SK-N-SH (cell line): ENCODE measurements at regions not wholly inside any gene's neighbourhood (a gene's known extent, or its start where the extent isn't known, plus 50 kb on each side); places are given as distances from the start of the nearest gene placed in this dataset.

Experiments
- CTCF ChIA-PET: fragments of 300-600, 350-600 bp; formaldehyde crosslinking; extraction: SDS; loops from one replicate; lab custom pipeline; 2021; lab: Yijun Ruan, JAX
- POLR2A ChIA-PET: fragments of 350-600 bp; sonication (Branson Sonifier 250); formaldehyde crosslinking; extraction: SDS; loops from one replicate; lab custom pipeline; 2020; ENCODE audit warnings: antibody characterized with exemption, inconsistent platforms; lab: Yijun Ruan, JAX
- DNase-seq: peaks from one replicate; pipeline ENCODE4 v3.0.0; 2012
- H2AFZ ChIP-seq: fragments of 200-600 bp; sonication (generic); 2 replicates; pipeline ENCODE4 v1.8.1; 2016; ENCODE audit warnings: antibody characterized with exemption, mild to moderate bottlenecking, low read depth
- H3F3A ChIP-seq: fragments of 200-600 bp; sonication (generic); replicated peaks from 2 replicates; pipeline ENCODE3; 2016; ENCODE audit warnings: antibody characterized with exemption, mild to moderate bottlenecking; ENCODE audit not compliant: insufficient read depth
- H3K27ac ChIP-seq, 2 experiments: fragments of 200-500 bp in 1 of 2; fragments of 200-600 bp in 1 of 2; sonication (Bioruptor generic) in 1 of 2; sonication (generic), shearing (Covaris generic) in 1 of 2; 2 replicates each; pipeline versions ENCODE4 v1.5.1 to v1.6.1; 2014 to 2016; ENCODE audit warnings: low read depth in 2 of 2, inconsistent platforms in 1 of 2, low read length in 1 of 2, mild to moderate bottlenecking in 1 of 2, mixed read lengths in 1 of 2
- H3K27me3 ChIP-seq: fragments of 200-600 bp; sonication (generic), shearing (Covaris generic); 2 replicates; pipeline ENCODE4 v1.6.1; 2016; ENCODE audit warnings: mixed run types; ENCODE audit not compliant: insufficient read depth
- H3K36me3 ChIP-seq, 2 experiments: fragments of 200-500 bp in 1 of 2; fragments of 200-600 bp in 1 of 2; sonication (Bioruptor generic) in 1 of 2; sonication (generic) in 1 of 2; replicated peaks in 1 of 2; 2 replicates each; pipeline versions ENCODE3 to v1.5.1; 2014 to 2016; ENCODE audit warnings: low read length in 1 of 2, mild to moderate bottlenecking in 1 of 2; ENCODE audit not compliant: insufficient read depth in 2 of 2, control insufficient read depth in 1 of 2
- H3K4me1 ChIP-seq, 2 experiments: fragments of 200-500 bp in 1 of 2; fragments of 200-600 bp in 1 of 2; sonication (Bioruptor generic) in 1 of 2; sonication (generic), shearing (Covaris generic) in 1 of 2; 2 replicates each; pipeline versions ENCODE4 v1.5.1 to v1.6.1; 2014 to 2016; ENCODE audit warnings: low read depth in 1 of 2, low read length in 1 of 2, mixed run types in 1 of 2; ENCODE audit not compliant: insufficient read depth in 2 of 2, control insufficient read depth in 1 of 2
- H3K4me2 ChIP-seq: fragments of 200-600 bp; sonication (generic), shearing (Covaris generic); 2 replicates; pipeline ENCODE4 v1.6.1; 2017; ENCODE audit warnings: mixed run types
- H3K4me3 ChIP-seq, 2 experiments: fragments of 200-500 bp in 1 of 2; fragments of 200-600 bp in 1 of 2; sonication (Bioruptor generic) in 1 of 2; sonication (generic), shearing (Covaris generic) in 1 of 2; 2 replicates each; pipeline versions ENCODE4 v1.5.1 to v1.8.1; 2014 to 2016; ENCODE audit warnings: low read depth in 2 of 2, inconsistent platforms in 1 of 2, low read length in 1 of 2, mild to moderate bottlenecking in 1 of 2, mixed read lengths in 1 of 2, moderate library complexity in 1 of 2
- H3K79me2 ChIP-seq: fragments of 200-600 bp; sonication (generic); 2 replicates; pipeline ENCODE4 v1.8.1; 2017; ENCODE audit warnings: mild to moderate bottlenecking; ENCODE audit not compliant: insufficient read depth
- H3K9ac ChIP-seq: fragments of 200-600 bp; sonication (generic); 2 replicates; pipeline ENCODE4 v1.6.1; 2017; ENCODE audit warnings: mixed run types
- H3K9me2 ChIP-seq: fragments of 200-600 bp; sonication (generic); 2 replicates; pipeline ENCODE4 v1.6.1; 2017; ENCODE audit warnings: mixed run types
- H3K9me3 ChIP-seq: fragments of 200-600 bp; sonication (generic); 2 replicates; pipeline ENCODE4 v1.6.1; 2017; ENCODE audit warnings: mixed run types, mild to moderate bottlenecking, moderate library complexity
- H4K20me1 ChIP-seq: fragments of 200-600 bp; sonication (generic); 2 replicates; pipeline ENCODE4 v1.6.1; 2017; ENCODE audit warnings: mild to moderate bottlenecking, mixed run types; ENCODE audit not compliant: insufficient read depth
- EZH2phosphoT487 ChIP-seq: fragments of 200-600 bp; sonication (generic); IDR thresholded peaks from 2 replicates; pipeline ENCODE4 v1.6.1; 2017; ENCODE audit warnings: low read depth, mixed run types, mild to moderate bottlenecking, antibody characterized with exemption, moderate library complexity, borderline replicate concordance
- FOSL2 ChIP-seq: IDR thresholded peaks from 2 replicates; pipeline ENCODE4 v1.4.0; 2012; ENCODE audit warnings: low read depth, mild to moderate bottlenecking, moderate library complexity, borderline replicate concordance
- FOXJ3 ChIP-seq: sonication (generic); formaldehyde crosslinking; IDR thresholded peaks from 2 replicates; pipeline ENCODE4 v1.5.1; 2020; ENCODE audit warnings: mild to moderate bottlenecking, missing genetic modification reagents
- GATA2 ChIP-seq: sonication (generic); formaldehyde crosslinking; IDR thresholded peaks from 2 replicates; pipeline ENCODE4 v1.5.0; 2020; ENCODE audit warnings: mild to moderate bottlenecking, missing genetic modification reagents
- MXI1 ChIP-seq: IDR thresholded peaks from 2 replicates; pipeline ENCODE4 v1.6.1; 2012; ENCODE audit warnings: mild to moderate bottlenecking, low read depth, low read length, improper control_type of control experiment
- POLR2AphosphoS5 ChIP-seq: IDR thresholded peaks from 2 replicates; pipeline ENCODE4 v1.6.1; 2012; ENCODE audit warnings: low read depth, low read length
- RAD21 ChIP-seq: IDR thresholded peaks from 2 replicates; pipeline ENCODE4 v1.6.1; 2012; ENCODE audit warnings: mild to moderate bottlenecking, low read length
- RFX5 ChIP-seq: IDR thresholded peaks from 2 replicates; pipeline ENCODE4 v1.6.1; 2012; ENCODE audit warnings: mild to moderate bottlenecking, improper control_type of control experiment, low read length
- SIN3A ChIP-seq: IDR thresholded peaks from 2 replicates; pipeline ENCODE4 v1.6.1; 2012; ENCODE audit warnings: low read depth, mild to moderate bottlenecking, low read length, moderate library complexity, borderline replicate concordance
- TAF1 ChIP-seq: IDR thresholded peaks from 2 replicates; pipeline ENCODE4 v1.6.1; 2012; ENCODE audit warnings: low read depth, mild to moderate bottlenecking, low read length, moderate library complexity, borderline replicate concordance
- TEAD4 ChIP-seq: IDR thresholded peaks from 2 replicates; pipeline ENCODE4 v1.4.0; 2012; ENCODE audit warnings: mild to moderate bottlenecking, borderline replicate concordance; ENCODE audit not compliant: insufficient read depth
- WGBS: methylation state at CpG from one replicate; pipeline ENCODE4 v1.1.6; 2017; ENCODE audit warnings: low lambda C conversion rate; 5-methylcytosine and 5-hydroxymethylcytosine counted together
- TF ChIP-seq, protein P1 (sequence below): IDR thresholded peaks from 2 replicates; pipeline ENCODE4 v1.6.1; 2012; ENCODE audit warnings: mild to moderate bottlenecking, low read depth, low read length, moderate library complexity
- TF ChIP-seq, protein P2 (sequence below): fragments of 150-350 bp; IDR thresholded peaks from 2 replicates; pipeline ENCODE4 v1.6.1; 2017; ENCODE audit warnings: antibody characterized with exemption, low read length, low read depth, borderline replicate concordance
- TF ChIP-seq, protein P3 (sequence below): IDR thresholded peaks from 2 replicates; pipeline ENCODE4; 2012
- TF ChIP-seq, protein P4 (sequence below): fragments of 150-350 bp; IDR thresholded peaks from 2 replicates; pipeline ENCODE4 v1.6.1; 2016; ENCODE audit warnings: mild to moderate bottlenecking, low read depth, low read length
- TF ChIP-seq, protein P5 (sequence below): IDR thresholded peaks from 2 replicates; pipeline ENCODE4 v1.4.0; 2012; ENCODE audit warnings: low read depth, borderline replicate concordance

DNA sequence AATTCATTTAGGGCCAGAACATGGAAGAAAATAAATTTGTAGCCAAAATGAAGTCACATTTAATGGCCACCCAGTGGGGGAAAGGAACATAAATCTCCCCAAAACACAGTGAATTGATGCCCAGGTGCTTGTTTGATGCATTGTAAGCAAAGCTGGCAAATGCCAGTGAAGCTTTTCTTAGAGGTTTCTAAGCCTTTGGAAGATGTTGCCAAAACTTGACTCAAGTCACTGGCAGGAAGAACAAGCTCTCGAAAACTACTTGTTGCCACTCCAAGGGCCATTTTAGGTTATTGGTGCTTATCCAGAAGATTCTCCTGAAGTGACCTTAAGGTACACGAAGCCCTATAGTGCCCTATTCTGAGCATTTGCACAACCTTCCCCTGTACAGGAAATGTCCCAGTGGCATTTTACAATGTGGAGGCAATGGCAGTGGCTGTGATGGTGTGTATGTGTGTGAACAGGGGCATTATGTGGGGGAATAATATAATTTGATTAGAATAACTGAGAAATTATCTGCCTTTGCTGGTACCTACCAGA is 89.5 kb upstream of the NOVA1 start:
- no peak for DNase-seq
- Histone ChIP-seq H3K9me3 (no peaks in the 10 kb centered on the region), H2AFZ (no peak overlapping the region), H3K4me1 (no peaks in the 10 kb centered on the region), H3K4me3 (no peak overlapping the region), H3K9ac (no peak overlapping the region), H3K4me2 (no peak overlapping the region), H3F3A (no peaks in the 10 kb centered on the region), H4K20me1 (no peaks in the 10 kb centered on the region), H3K79me2 (no peaks in the 10 kb centered on the region), H3K36me3 (no peaks in the 10 kb centered on the region), H3K27ac (no peak overlapping the region), H3K27me3 (no peaks in the 10 kb centered on the region), H3K9me2 (no peaks in the 10 kb centered on the region)
- POLR2A ChIA-PET: no interaction called here
- no peak for TF ChIP-seq TAF1
- TF ChIP-seq, protein P1, sequence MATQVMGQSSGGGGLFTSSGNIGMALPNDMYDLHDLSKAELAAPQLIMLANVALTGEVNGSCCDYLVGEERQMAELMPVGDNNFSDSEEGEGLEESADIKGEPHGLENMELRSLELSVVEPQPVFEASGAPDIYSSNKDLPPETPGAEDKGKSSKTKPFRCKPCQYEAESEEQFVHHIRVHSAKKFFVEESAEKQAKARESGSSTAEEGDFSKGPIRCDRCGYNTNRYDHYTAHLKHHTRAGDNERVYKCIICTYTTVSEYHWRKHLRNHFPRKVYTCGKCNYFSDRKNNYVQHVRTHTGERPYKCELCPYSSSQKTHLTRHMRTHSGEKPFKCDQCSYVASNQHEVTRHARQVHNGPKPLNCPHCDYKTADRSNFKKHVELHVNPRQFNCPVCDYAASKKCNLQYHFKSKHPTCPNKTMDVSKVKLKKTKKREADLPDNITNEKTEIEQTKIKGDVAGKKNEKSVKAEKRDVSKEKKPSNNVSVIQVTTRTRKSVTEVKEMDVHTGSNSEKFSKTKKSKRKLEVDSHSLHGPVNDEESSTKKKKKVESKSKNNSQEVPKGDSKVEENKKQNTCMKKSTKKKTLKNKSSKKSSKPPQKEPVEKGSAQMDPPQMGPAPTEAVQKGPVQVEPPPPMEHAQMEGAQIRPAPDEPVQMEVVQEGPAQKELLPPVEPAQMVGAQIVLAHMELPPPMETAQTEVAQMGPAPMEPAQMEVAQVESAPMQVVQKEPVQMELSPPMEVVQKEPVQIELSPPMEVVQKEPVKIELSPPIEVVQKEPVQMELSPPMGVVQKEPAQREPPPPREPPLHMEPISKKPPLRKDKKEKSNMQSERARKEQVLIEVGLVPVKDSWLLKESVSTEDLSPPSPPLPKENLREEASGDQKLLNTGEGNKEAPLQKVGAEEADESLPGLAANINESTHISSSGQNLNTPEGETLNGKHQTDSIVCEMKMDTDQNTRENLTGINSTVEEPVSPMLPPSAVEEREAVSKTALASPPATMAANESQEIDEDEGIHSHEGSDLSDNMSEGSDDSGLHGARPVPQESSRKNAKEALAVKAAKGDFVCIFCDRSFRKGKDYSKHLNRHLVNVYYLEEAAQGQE: no peak
- CTCF ChIA-PET: no interaction called here
- WGBS: 5% methylated on average over 2 of the region's 2 CpGs

DNA sequence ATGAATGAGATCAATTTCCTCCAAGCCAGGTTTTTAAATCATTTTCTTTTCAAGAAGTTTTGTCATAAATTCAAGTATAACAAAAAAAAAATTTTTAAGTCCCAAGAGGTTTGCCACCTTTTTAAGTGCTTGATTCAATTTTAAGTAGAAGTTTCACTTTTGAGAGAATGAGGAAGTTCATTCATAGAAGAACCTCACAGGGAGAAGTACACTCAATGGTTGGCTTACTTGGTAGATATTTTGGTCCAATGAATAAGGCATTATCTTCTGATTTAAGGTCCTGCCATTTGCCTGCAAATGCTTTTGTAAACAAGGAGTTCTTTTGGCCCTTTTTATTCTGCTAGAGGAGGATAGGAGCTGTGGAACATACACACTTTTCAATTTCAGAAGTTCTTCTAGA is 96.7 kb upstream of the NOVA1 start:
- TF ChIP-seq MXI1 (no peak), GATA2 (CRISPR knock-in tag) (no peak), RAD21 (no peak), TEAD4 (no peak), EZH2phosphoT487 (no peak), POLR2AphosphoS5 (no peak), TAF1 (no peak), SIN3A (no peak), FOSL2 (no peak), FOXJ3 (CRISPR knock-in tag) (no peak), RFX5 (no peak)
- TF ChIP-seq, protein P2, sequence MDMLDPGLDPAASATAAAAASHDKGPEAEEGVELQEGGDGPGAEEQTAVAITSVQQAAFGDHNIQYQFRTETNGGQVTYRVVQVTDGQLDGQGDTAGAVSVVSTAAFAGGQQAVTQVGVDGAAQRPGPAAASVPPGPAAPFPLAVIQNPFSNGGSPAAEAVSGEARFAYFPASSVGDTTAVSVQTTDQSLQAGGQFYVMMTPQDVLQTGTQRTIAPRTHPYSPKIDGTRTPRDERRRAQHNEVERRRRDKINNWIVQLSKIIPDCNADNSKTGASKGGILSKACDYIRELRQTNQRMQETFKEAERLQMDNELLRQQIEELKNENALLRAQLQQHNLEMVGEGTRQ: no peak
- TF ChIP-seq, protein P3, sequence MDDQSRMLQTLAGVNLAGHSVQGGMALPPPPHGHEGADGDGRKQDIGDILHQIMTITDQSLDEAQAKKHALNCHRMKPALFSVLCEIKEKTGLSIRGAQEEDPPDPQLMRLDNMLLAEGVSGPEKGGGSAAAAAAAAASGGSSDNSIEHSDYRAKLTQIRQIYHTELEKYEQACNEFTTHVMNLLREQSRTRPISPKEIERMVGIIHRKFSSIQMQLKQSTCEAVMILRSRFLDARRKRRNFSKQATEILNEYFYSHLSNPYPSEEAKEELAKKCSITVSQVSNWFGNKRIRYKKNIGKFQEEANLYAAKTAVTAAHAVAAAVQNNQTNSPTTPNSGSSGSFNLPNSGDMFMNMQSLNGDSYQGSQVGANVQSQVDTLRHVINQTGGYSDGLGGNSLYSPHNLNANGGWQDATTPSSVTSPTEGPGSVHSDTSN: no peak
- TF ChIP-seq, protein P4, sequence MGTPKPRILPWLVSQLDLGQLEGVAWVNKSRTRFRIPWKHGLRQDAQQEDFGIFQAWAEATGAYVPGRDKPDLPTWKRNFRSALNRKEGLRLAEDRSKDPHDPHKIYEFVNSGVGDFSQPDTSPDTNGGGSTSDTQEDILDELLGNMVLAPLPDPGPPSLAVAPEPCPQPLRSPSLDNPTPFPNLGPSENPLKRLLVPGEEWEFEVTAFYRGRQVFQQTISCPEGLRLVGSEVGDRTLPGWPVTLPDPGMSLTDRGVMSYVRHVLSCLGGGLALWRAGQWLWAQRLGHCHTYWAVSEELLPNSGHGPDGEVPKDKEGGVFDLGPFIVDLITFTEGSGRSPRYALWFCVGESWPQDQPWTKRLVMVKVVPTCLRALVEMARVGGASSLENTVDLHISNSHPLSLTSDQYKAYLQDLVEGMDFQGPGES: no peak
- TF ChIP-seq, protein P5, sequence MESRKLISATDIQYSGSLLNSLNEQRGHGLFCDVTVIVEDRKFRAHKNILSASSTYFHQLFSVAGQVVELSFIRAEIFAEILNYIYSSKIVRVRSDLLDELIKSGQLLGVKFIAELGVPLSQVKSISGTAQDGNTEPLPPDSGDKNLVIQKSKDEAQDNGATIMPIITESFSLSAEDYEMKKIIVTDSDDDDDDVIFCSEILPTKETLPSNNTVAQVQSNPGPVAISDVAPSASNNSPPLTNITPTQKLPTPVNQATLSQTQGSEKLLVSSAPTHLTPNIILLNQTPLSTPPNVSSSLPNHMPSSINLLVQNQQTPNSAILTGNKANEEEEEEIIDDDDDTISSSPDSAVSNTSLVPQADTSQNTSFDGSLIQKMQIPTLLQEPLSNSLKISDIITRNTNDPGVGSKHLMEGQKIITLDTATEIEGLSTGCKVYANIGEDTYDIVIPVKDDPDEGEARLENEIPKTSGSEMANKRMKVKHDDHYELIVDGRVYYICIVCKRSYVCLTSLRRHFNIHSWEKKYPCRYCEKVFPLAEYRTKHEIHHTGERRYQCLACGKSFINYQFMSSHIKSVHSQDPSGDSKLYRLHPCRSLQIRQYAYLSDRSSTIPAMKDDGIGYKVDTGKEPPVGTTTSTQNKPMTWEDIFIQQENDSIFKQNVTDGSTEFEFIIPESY: no peak
- TF ChIP-seq, all 33 proteins: peak for 0
- Histone ChIP-seq H3K9me2 (no peaks in the 10 kb centered on the region), H3K4me3 (no peak overlapping the region), H3K4me2 (no peak overlapping the region), H3K27me3 (no peaks in the 10 kb centered on the region), H3K9me3 (no peaks in the 10 kb centered on the region), H3K4me1 (no peaks in the 10 kb centered on the region), H2AFZ (no peak overlapping the region), H3K9ac (no peak overlapping the region), H4K20me1 (no peaks in the 10 kb centered on the region), H3K27ac (no peak overlapping the region), H3K79me2 (no peaks in the 10 kb centered on the region), H3F3A (no peaks in the 10 kb centered on the region), H3K36me3 (no peaks in the 10 kb centered on the region)
- POLR2A ChIA-PET: no interaction called here
- no peak for DNase-seq
- CTCF ChIA-PET: no interaction called here
